Neural cell (in vitro differentiated cells): ENCODE measurements at regions not wholly inside any gene's neighbourhood (a gene's known extent, or its start where the extent isn't known, plus 50 kb on each side); places are given as distances from the start of the nearest gene placed in this dataset.

ENCODE experiments used
- H2AFZ ChIP-seq: fragments of 200-600, 300-800 bp; sonication (generic), shearing (Covaris generic); 2 replicates; pipeline ENCODE4 v1.6.0; 2014; ENCODE audit warnings: low read depth, mild to moderate bottlenecking, antibody characterized with exemption, low read length, moderate library complexity
- H3F3A ChIP-seq: fragments of 200-600 bp; shearing (Covaris generic); 2 replicates; pipeline ENCODE4 v1.6.1; 2016; ENCODE audit warnings: mild to moderate bottlenecking, moderate library complexity, mixed read lengths, antibody characterized with exemption, low read length; ENCODE audit not compliant: insufficient read depth, poor library complexity, severe bottlenecking
- H3K27ac ChIP-seq: fragments of 200-600, 300-800 bp; sonication (generic), shearing (Covaris generic); 2 replicates; pipeline ENCODE4 v1.5.1; 2014; ENCODE audit warnings: mild to moderate bottlenecking, low read length, moderate library complexity
- H3K27me3 ChIP-seq: fragments of 300-800, 200-600 bp; sonication (generic), shearing (Covaris generic); 2 replicates; pipeline ENCODE4 v1.6.0; 2014; ENCODE audit warnings: mild to moderate bottlenecking, low read depth, low read length, moderate library complexity; ENCODE audit not compliant: insufficient read depth
- H3K36me3 ChIP-seq: fragments of 300-800, 200-600 bp; sonication (generic), shearing (Covaris generic); 2 replicates; pipeline ENCODE4 v1.5.1; 2014; ENCODE audit warnings: mild to moderate bottlenecking, antibody characterized with exemption, low read length, moderate library complexity; ENCODE audit not compliant: insufficient read depth
- H3K4me2 ChIP-seq: fragments of 300-800, 200-600 bp; sonication (generic), shearing (Covaris generic); 2 replicates; pipeline ENCODE4 v1.6.0; 2014; ENCODE audit warnings: mild to moderate bottlenecking, low read length
- H3K4me3 ChIP-seq: fragments of 300-800, 200-600 bp; sonication (generic), shearing (Covaris generic); 2 replicates; pipeline ENCODE4 v1.5.1; 2014; ENCODE audit warnings: mild to moderate bottlenecking, low read length, moderate library complexity
- H3K79me2 ChIP-seq: fragments of 200-600 bp; shearing (Covaris generic); replicated peaks from 2 replicates; pipeline ENCODE4 v1.6.0; 2014; ENCODE audit warnings: mild to moderate bottlenecking, low read length, moderate library complexity; ENCODE audit not compliant: insufficient read depth
- H3K9ac ChIP-seq: fragments of 300-800, 200-600 bp; sonication (generic), shearing (Covaris generic); 2 replicates; pipeline ENCODE4 v1.6.1; 2016; ENCODE audit warnings: mild to moderate bottlenecking, low read length, mixed read lengths
- H3K9me2 ChIP-seq: fragments of 200-600 bp; shearing (Covaris generic); 2 replicates; pipeline ENCODE4 v1.6.1; 2016; ENCODE audit warnings: mild to moderate bottlenecking, low read length, mixed read lengths; ENCODE audit not compliant: insufficient read depth
- H3K9me3 ChIP-seq: fragments of 200-600, 300-800 bp; sonication (generic), shearing (Covaris generic); 2 replicates; pipeline ENCODE4 v1.6.1; 2016; ENCODE audit warnings: mild to moderate bottlenecking, mixed run types, low read length, moderate library complexity, mixed read lengths
- H4K20me1 ChIP-seq: fragments of 200-600 bp; shearing (Covaris generic); 2 replicates; pipeline ENCODE4 v1.6.1; 2016; ENCODE audit warnings: mild to moderate bottlenecking, mixed run types; ENCODE audit not compliant: insufficient read depth
- EP300 ChIP-seq: fragments of 450-650 bp; conservative IDR thresholded peaks from 2 replicates; pipeline ENCODE4 v1.6.1; 2014; ENCODE audit warnings: antibody characterized with exemption, mild to moderate bottlenecking, moderate library complexity; ENCODE audit not compliant: poor library complexity, severe bottlenecking
- EZH2 ChIP-seq: fragments of 200-600, 300-800 bp; shearing (Covaris generic), sonication (generic); IDR thresholded peaks from 2 replicates; pipeline ENCODE4 v1.6.1; 2014; ENCODE audit warnings: antibody characterized with exemption, low read length, borderline replicate concordance, mild to moderate bottlenecking; ENCODE audit not compliant: insufficient read depth, poor library complexity, severe bottlenecking
- MXI1 ChIP-seq: fragments of 450-650 bp; conservative IDR thresholded peaks from 2 replicates; pipeline ENCODE4 v1.6.1; 2014; ENCODE audit warnings: antibody characterized with exemption, mild to moderate bottlenecking; ENCODE audit not compliant: poor library complexity, severe bottlenecking
- POLR2AphosphoS5 ChIP-seq: IDR thresholded peaks from 2 replicates; pipeline ENCODE4 v1.6.1; 2012
- RAD21 ChIP-seq: fragments of 450-650 bp; conservative IDR thresholded peaks from 2 replicates; pipeline ENCODE4 v1.6.1; 2014; ENCODE audit warnings: antibody characterized with exemption, mild to moderate bottlenecking, moderate library complexity
- SMC3 ChIP-seq: fragments of 450-650 bp; conservative IDR thresholded peaks from 2 replicates; pipeline ENCODE4 v1.6.1; 2014; ENCODE audit warnings: antibody characterized with exemption, mild to moderate bottlenecking, moderate library complexity; ENCODE audit not compliant: poor library complexity
- TAF1 ChIP-seq: IDR thresholded peaks from 2 replicates; pipeline ENCODE4 v1.6.1; 2012; ENCODE audit warnings: low read depth
- TF ChIP-seq, protein P1 (sequence below): fragments of 450-650 bp; IDR thresholded peaks from 2 replicates; pipeline ENCODE4 v1.5.1; 2014; ENCODE audit warnings: antibody characterized with exemption, mild to moderate bottlenecking, moderate library complexity; ENCODE audit not compliant: poor library complexity, severe bottlenecking
- TF ChIP-seq, protein P2 (sequence below): IDR thresholded peaks from 2 replicates; pipeline ENCODE4 v1.6.1; 2012; ENCODE audit warnings: borderline replicate concordance

DNA sequence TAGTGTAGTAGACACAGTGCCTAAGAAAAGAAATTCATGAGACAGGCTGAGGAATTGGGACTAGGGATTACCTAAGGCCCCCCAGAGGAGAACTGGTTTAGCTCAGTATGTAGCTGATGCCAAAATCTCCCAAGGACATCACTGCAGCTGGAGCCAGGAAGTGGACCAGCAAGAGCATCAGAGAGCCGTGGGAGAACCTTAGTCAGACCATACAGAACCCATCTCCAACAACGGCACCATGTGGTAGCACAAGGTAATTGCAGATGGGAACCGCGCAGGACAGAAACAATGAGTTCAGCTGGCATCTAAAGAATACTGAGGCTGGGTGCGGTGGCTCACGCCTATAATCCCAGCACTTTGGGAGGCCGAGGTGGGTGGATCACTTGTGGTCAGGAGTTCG is 81.7 kb downstream of the WNT5A start:
- Histone ChIP-seq H3K4me3 (no peak overlapping the region), H3F3A (no peaks in the 10 kb centered on the region), H3K9me3 (no peaks in the 10 kb centered on the region), H3K36me3 (no peaks in the 10 kb centered on the region), H3K9ac (no peak overlapping the region), H3K4me2 (no peak overlapping the region), H3K27me3 (no peaks in the 10 kb centered on the region), H3K27ac (no peak overlapping the region), H2AFZ (no peak overlapping the region), H4K20me1 (no peaks in the 10 kb centered on the region), H3K79me2 (no peaks in the 10 kb centered on the region), H3K9me2 (no peaks in the 10 kb centered on the region)
- no peak for TF ChIP-seq MXI1
- TF ChIP-seq POLR2AphosphoS5: no peak
- no peak for TF ChIP-seq TAF1

DNA sequence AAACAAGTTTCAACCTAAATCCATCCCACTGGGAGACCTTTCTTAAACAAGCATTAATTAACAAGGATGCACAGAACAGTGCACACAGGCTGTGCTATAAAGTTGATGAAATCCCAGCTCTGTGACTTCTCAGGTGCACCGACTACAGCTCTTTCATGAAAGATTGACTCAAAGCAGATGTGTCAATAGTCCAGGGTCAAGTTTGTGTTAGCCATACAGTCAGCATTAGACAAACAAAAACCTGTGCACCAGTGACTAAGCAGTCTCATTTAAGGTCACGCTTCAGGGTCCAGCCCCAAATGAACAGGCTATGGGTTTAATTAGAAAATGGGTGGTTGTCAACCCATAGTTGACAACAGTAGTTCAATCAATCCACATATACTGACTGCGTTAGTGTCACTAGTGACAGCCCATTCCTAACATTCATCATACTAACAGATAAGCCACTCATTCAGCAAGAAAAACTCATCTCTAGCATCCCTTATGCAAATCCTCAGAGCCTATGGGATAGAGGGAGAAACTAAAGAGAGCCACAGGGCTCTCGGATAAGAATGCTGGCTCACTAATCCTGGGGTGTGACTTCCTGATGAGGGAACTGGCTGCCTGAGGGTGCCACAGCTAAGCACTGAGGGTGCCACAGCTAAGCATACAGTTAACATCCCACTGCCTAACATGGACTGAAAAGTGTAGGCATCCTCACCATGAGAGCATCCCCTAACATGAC is 84.1 kb downstream of the WNT5A start:
- no peaks in the 10 kb centered on the region for H4K20me1 ChIP-seq
- no peaks in the 10 kb centered on the region for H3K79me2 ChIP-seq
- no peaks in the 10 kb centered on the region for H3F3A ChIP-seq
- H3K9me3 ChIP-seq: no peaks in the 10 kb centered on the region
- no peak overlapping the region for H3K27ac ChIP-seq
- no peak overlapping the region for H2AFZ ChIP-seq
- H3K27me3 ChIP-seq: no peaks in the 10 kb centered on the region
- no peak overlapping the region for H3K9ac ChIP-seq
- no peak overlapping the region for H3K4me2 ChIP-seq
- TF ChIP-seq EP300: peak; percentile 92
- TF ChIP-seq TAF1: no peak
- TF ChIP-seq, protein P1, sequence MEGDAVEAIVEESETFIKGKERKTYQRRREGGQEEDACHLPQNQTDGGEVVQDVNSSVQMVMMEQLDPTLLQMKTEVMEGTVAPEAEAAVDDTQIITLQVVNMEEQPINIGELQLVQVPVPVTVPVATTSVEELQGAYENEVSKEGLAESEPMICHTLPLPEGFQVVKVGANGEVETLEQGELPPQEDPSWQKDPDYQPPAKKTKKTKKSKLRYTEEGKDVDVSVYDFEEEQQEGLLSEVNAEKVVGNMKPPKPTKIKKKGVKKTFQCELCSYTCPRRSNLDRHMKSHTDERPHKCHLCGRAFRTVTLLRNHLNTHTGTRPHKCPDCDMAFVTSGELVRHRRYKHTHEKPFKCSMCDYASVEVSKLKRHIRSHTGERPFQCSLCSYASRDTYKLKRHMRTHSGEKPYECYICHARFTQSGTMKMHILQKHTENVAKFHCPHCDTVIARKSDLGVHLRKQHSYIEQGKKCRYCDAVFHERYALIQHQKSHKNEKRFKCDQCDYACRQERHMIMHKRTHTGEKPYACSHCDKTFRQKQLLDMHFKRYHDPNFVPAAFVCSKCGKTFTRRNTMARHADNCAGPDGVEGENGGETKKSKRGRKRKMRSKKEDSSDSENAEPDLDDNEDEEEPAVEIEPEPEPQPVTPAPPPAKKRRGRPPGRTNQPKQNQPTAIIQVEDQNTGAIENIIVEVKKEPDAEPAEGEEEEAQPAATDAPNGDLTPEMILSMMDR: no peak
- peak; percentile 64 for TF ChIP-seq POLR2AphosphoS5
- TF ChIP-seq, protein P2, sequence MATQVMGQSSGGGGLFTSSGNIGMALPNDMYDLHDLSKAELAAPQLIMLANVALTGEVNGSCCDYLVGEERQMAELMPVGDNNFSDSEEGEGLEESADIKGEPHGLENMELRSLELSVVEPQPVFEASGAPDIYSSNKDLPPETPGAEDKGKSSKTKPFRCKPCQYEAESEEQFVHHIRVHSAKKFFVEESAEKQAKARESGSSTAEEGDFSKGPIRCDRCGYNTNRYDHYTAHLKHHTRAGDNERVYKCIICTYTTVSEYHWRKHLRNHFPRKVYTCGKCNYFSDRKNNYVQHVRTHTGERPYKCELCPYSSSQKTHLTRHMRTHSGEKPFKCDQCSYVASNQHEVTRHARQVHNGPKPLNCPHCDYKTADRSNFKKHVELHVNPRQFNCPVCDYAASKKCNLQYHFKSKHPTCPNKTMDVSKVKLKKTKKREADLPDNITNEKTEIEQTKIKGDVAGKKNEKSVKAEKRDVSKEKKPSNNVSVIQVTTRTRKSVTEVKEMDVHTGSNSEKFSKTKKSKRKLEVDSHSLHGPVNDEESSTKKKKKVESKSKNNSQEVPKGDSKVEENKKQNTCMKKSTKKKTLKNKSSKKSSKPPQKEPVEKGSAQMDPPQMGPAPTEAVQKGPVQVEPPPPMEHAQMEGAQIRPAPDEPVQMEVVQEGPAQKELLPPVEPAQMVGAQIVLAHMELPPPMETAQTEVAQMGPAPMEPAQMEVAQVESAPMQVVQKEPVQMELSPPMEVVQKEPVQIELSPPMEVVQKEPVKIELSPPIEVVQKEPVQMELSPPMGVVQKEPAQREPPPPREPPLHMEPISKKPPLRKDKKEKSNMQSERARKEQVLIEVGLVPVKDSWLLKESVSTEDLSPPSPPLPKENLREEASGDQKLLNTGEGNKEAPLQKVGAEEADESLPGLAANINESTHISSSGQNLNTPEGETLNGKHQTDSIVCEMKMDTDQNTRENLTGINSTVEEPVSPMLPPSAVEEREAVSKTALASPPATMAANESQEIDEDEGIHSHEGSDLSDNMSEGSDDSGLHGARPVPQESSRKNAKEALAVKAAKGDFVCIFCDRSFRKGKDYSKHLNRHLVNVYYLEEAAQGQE: peak; percentile 18
- TF ChIP-seq EZH2: no peak
- TF ChIP-seq SMC3: no peak
- TF ChIP-seq MXI1: no peak
- no peak for TF ChIP-seq RAD21
- H3K36me3 ChIP-seq: no peaks in the 10 kb centered on the region
- H3K9me2 ChIP-seq: no peaks in the 10 kb centered on the region
- H3K4me3 ChIP-seq: no peak overlapping the region
